ENCODE measurements at regions not wholly inside any gene's neighbourhood (a gene's known extent, or its start where the extent isn't known, plus 50 kb on each side); places are given as distances from the start of the nearest gene placed in this dataset.

GRCh38 chr1:172882791-172883386, 167.9 kb downstream of the TNFSF18 start:
- DNase-seq (ENCODE audit: low read depth): no peak
- no peaks in the 10 kb centered on the region for H3K36me3 ChIP-seq (ENCODE audit: control insufficient read depth, insufficient read depth, low read length)
- TF ChIP-seq, protein P1, sequence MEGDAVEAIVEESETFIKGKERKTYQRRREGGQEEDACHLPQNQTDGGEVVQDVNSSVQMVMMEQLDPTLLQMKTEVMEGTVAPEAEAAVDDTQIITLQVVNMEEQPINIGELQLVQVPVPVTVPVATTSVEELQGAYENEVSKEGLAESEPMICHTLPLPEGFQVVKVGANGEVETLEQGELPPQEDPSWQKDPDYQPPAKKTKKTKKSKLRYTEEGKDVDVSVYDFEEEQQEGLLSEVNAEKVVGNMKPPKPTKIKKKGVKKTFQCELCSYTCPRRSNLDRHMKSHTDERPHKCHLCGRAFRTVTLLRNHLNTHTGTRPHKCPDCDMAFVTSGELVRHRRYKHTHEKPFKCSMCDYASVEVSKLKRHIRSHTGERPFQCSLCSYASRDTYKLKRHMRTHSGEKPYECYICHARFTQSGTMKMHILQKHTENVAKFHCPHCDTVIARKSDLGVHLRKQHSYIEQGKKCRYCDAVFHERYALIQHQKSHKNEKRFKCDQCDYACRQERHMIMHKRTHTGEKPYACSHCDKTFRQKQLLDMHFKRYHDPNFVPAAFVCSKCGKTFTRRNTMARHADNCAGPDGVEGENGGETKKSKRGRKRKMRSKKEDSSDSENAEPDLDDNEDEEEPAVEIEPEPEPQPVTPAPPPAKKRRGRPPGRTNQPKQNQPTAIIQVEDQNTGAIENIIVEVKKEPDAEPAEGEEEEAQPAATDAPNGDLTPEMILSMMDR (IDR thresholded peaks at IDR 0.05; ENCODE audit: insufficient read depth, low read length, poor library complexity, severe bottlenecking): no peak
- H3K27me3 ChIP-seq (ENCODE audit: control insufficient read depth, insufficient read depth, low read length): no peaks in the 10 kb centered on the region
- no peak overlapping the region for H3K4me3 ChIP-seq (ENCODE audit: low read depth, low read length)

GRCh38 chr1:172883387-172883791, 167.4 kb downstream of the TNFSF18 start:
- Histone ChIP-seq H3K4me3 (ENCODE audit: low read depth, low read length) (no peak overlapping the region), H3K36me3 (ENCODE audit: control insufficient read depth, insufficient read depth, low read length) (no peaks in the 10 kb centered on the region), H3K27me3 (ENCODE audit: control insufficient read depth, insufficient read depth, low read length) (no peaks in the 10 kb centered on the region)
- DNase-seq (ENCODE audit: low read depth): no peak
- TF ChIP-seq, protein P1 (IDR thresholded peaks at IDR 0.05; ENCODE audit: insufficient read depth, low read length, poor library complexity, severe bottlenecking): no peak

DNA sequence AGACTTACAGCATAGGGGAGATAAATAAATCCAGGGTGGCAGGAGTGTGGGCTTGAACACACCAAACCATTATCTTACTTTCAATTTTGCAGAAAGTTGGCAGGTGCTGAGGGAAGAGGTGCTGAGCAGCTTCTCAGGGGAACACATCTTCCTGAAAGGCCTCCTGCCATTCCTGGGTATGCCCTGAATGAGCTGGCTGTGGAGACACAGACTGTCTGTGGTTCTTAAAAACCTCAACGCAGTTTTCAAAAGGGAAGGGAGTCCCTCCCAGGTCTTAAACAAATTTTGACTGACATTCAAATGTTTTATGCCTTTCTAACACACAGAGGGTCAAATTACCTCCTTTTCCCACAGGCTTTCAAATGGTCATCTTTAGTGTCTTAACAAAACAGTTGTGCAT, 166.9 kb downstream of the TNFSF18 start:
- no peak for DNase-seq (ENCODE audit: low read depth)
- Histone ChIP-seq H3K4me3 (ENCODE audit: low read depth, low read length) (no peak overlapping the region), H3K36me3 (ENCODE audit: control insufficient read depth, insufficient read depth, low read length) (no peaks in the 10 kb centered on the region), H3K27me3 (ENCODE audit: control insufficient read depth, insufficient read depth, low read length) (no peaks in the 10 kb centered on the region)
- TF ChIP-seq, protein P1 (IDR thresholded peaks at IDR 0.05; ENCODE audit: insufficient read depth, low read length, poor library complexity, severe bottlenecking): no peak

- DNase-seq (ENCODE audit: low read depth): no peak
- Histone ChIP-seq H3K4me3 (ENCODE audit: low read depth, low read length) (no peak overlapping the region), H3K36me3 (ENCODE audit: control insufficient read depth, insufficient read depth, low read length) (no peaks in the 10 kb centered on the region), H3K27me3 (ENCODE audit: control insufficient read depth, insufficient read depth, low read length) (no peaks in the 10 kb centered on the region)
- TF ChIP-seq, protein P1 (IDR thresholded peaks at IDR 0.05; ENCODE audit: insufficient read depth, low read length, poor library complexity, severe bottlenecking): no peak
Measured at GRCh38 chr1:172885411-172885810, 165.3 kb downstream of the TNFSF18 start.

- Histone ChIP-seq H3K4me3 (ENCODE audit: low read depth, low read length) (no peak overlapping the region), H3K36me3 (ENCODE audit: control insufficient read depth, insufficient read depth, low read length) (no peaks in the 10 kb centered on the region), H3K27me3 (ENCODE audit: control insufficient read depth, insufficient read depth, low read length) (no peaks in the 10 kb centered on the region)
- no peak for DNase-seq (ENCODE audit: low read depth)
- TF ChIP-seq, protein P1 (IDR thresholded peaks at IDR 0.05; ENCODE audit: insufficient read depth, low read length, poor library complexity, severe bottlenecking): no peak
Measured at GRCh38 chr1:172885971-172886370, 164.8 kb downstream of the TNFSF18 start.

DNA sequence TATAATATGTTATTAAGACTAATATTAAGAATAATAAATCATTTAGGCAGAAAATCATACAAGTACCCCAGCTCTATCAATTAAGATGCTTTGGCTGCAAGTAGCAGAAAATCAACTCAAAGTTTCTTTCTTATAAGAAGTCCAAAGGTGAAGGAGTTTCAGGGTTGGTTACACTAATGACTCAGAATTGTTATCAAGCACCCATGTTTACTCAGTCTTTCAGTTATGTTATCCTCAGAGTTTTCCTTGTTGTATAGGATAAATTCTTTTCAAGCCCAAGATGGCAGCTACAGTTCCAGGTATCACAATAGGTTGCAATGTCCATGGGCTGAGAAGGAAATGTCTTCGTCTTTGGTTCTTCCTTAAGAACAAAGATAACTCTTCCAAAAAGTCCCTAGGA, 163.6 kb downstream of the TNFSF18 start:
- no peak for DNase-seq (ENCODE audit: low read depth)
- H3K36me3 ChIP-seq (ENCODE audit: control insufficient read depth, insufficient read depth, low read length): no peaks in the 10 kb centered on the region
- H3K4me3 ChIP-seq (ENCODE audit: low read depth, low read length): no peak overlapping the region
- TF ChIP-seq, protein P1 (IDR thresholded peaks at IDR 0.05; ENCODE audit: insufficient read depth, low read length, poor library complexity, severe bottlenecking): no peak
- no peaks in the 10 kb centered on the region for H3K27me3 ChIP-seq (ENCODE audit: control insufficient read depth, insufficient read depth, low read length)
